IPS DF 6.9 (cell line): ENCODE measurements at regions not wholly inside any gene's neighbourhood (a gene's known extent, or its start where the extent isn't known, plus 50 kb on each side); places are given as distances from the start of the nearest gene placed in this dataset.

Experiments
- DNase-seq: peaks from one replicate; pipeline ENCODE4 v3.0.0-alpha.2; 2013; ENCODE audit warnings: low read depth, low spot score
- H3K27ac ChIP-seq: one replicate; pipeline ENCODE4 v1.5.1; 2013; ENCODE audit warnings: low read length, control low read depth
- H3K27me3 ChIP-seq: 2 replicates; pipeline ENCODE4 v1.6.1; 2013; ENCODE audit warnings: mild to moderate bottlenecking, low read length; ENCODE audit not compliant: control insufficient read depth, insufficient read depth
- H3K36me3 ChIP-seq: 2 replicates; pipeline ENCODE4 v1.6.1; 2013; ENCODE audit warnings: low read length; ENCODE audit not compliant: control insufficient read depth, insufficient read depth
- H3K4me1 ChIP-seq: 2 replicates; pipeline ENCODE4 v1.6.1; 2013; ENCODE audit warnings: low read length; ENCODE audit not compliant: control insufficient read depth, insufficient read depth
- H3K4me3 ChIP-seq: 2 replicates; pipeline ENCODE4 v1.5.1; 2013; ENCODE audit warnings: mild to moderate bottlenecking, low read length
- H3K9me3 ChIP-seq: 2 replicates; pipeline ENCODE4 v1.6.1; 2013; ENCODE audit warnings: low read length, inconsistent platforms; ENCODE audit not compliant: control insufficient read depth, insufficient read depth
- WGBS: extraction: QIAGEN DNeasy Blood & Tissue Kit; methylation state at CpG from one replicate; pipeline ENCODE4 v1.1.7; 2013; ENCODE audit warnings: mixed read lengths, missing lambda C conversion rate; ENCODE audit not compliant: insufficient read length, insufficient coverage; 5-methylcytosine and 5-hydroxymethylcytosine counted together

DNA sequence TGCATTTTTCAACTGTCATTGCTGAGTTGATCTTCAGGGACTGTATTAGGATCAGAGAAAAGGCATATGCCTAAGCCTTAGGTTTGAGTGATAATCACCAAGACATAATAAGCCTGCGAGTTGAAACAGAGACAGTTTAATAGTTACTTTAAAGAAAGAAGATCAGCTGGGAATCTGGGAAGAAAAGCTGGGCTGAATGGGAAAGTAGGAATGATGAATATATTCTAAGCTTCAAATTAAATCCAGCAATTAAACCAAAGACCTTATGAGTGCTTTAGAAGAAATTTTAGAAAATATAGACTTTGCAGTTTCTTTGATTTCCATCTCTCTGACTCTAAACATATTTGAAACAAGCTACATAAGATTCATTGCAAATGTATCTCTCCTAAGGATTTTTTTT is 222.3 kb downstream of the ENC1 start:
- no peak for DNase-seq
- Histone ChIP-seq H3K36me3 (no peaks in the 10 kb centered on the region), H3K4me3 (no peak overlapping the region), H3K4me1 (no peaks in the 10 kb centered on the region), H3K27ac (no peak overlapping the region), H3K27me3 (no peaks in the 10 kb centered on the region), H3K9me3 (no peaks in the 10 kb centered on the region)
- no CpG with 5 or more reads among the region's 1 CpG for WGBS

DNA sequence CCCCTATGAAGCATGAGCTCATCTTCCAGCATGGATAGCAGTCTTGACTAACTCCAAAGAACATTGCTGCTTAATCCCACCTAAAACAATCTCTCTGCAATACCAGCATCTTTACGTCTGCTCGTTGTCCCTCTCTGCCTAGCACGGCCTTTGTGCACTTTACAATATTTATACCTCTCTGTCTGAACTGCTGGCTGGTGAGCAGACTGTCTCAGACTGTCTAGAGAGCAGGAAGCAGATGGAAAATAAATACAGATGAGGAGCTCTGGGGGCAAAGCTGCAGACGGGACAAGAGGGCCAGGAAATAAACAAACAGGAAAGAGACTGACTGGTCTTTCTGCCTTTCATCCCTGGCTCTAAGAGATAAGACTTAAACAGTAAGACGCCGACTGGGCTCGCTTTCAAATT is 224.8 kb downstream of the ENC1 start:
- H3K36me3 ChIP-seq = no peaks in the 10 kb centered on the region
- H3K9me3 ChIP-seq = no peaks in the 10 kb centered on the region
- H3K27me3 ChIP-seq = no peaks in the 10 kb centered on the region
- H3K4me3 ChIP-seq = no peak overlapping the region
- DNase-seq = no peak
- no CpG with 5 or more reads among the region's 7 CpGs for WGBS
- no peak overlapping the region for H3K27ac ChIP-seq
- no peaks in the 10 kb centered on the region; the same call in 1 of the 2 replicates for H3K4me1 ChIP-seq

DNA sequence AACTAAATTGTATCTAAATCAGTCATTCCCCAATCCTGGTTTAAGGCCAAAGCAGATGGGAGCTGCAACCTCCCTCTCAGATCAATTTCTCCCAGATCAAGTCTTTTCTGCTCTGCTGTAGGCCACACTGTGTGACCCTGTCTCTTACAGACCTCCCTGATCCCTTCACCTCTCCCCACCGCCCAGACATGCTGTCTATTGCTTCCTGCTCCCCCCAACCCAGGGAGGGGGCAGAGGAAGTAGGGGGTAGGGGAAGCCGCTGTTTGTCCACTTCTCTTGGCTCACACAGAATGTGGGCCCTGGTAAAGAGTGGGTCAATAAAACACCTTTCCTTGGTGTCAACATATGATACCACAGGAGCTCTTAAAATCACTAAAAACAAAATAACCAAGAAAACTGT is 226.3 kb downstream of the ENC1 start:
- WGBS = no CpG with 5 or more reads among the region's 2 CpGs
- no peak overlapping the region for H3K27ac ChIP-seq
- no peaks in the 10 kb centered on the region for H3K27me3 ChIP-seq
- no peak overlapping the region for H3K4me3 ChIP-seq
- H3K4me1 ChIP-seq = no peaks in the 10 kb centered on the region; the same call in 1 of the 2 replicates
- no peaks in the 10 kb centered on the region for H3K9me3 ChIP-seq
- no peak for DNase-seq
- no peaks in the 10 kb centered on the region for H3K36me3 ChIP-seq

DNA sequence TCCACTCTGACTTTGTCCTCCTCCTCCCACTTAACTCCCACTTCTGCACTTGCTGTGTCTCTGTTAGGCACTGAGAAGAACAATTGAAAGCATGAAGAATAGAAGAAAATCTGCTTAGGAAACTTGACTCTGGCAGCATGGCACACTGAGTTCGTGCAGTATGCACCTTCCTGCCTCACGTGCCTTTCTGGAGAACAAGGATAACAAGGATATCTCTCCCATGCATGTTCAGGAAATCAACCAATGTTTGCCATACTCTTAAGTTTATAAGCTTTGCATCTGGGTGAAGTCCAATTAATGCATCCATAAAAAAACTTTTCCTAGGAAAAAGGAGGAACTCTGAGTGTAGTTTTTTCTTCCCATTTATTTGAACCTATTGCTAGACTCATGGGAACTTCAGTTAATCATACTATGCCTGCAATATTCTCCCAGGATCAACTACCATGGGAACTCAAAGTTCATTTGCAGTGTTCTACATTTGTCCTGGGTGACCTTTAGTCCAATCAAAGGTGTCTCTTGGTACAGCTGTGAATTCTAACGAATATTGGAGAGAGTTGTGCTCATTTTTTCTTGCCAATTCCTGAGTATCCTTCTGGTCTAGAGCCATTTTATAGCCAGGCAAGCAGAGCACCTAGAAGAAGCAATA is 227.0 kb downstream of the ENC1 start:
- H3K4me1 ChIP-seq = no peaks in the 10 kb centered on the region; the same call in 1 of the 2 replicates
- H3K4me3 ChIP-seq = no peak overlapping the region
- WGBS = no CpG with 5 or more reads among the region's 3 CpGs
- DNase-seq = no peak
- H3K27ac ChIP-seq = no peak overlapping the region
- no peaks in the 10 kb centered on the region for H3K36me3 ChIP-seq
- H3K9me3 ChIP-seq = no peaks in the 10 kb centered on the region
- H3K27me3 ChIP-seq = no peaks in the 10 kb centered on the region

DNA sequence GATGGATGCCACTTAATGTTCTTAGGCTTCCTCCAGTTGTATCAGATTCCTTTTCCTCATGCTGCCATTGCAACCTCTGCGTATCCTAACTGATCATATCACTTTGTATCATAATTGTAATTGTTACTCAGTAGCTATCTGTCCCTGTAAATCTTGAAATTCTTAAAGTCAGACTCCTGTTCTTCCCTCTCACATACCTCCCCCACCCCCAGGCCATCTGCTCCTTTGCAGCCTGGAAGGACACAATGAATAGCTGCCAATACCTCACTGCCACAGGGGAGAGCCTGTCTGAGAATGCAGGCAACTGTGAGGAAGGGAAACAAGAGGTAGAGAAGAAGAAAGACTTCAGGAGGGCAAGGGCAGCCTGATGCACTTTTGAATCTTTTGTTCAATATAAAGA is 228.5 kb downstream of the ENC1 start:
- DNase-seq = no peak
- WGBS = no CpG with 5 or more reads among the region's 1 CpG
- no peak overlapping the region for H3K27ac ChIP-seq
- no peaks in the 10 kb centered on the region for H3K36me3 ChIP-seq
- H3K27me3 ChIP-seq = no peaks in the 10 kb centered on the region
- H3K4me1 ChIP-seq = no peaks in the 10 kb centered on the region; the same call in 1 of the 2 replicates
- no peaks in the 10 kb centered on the region for H3K9me3 ChIP-seq
- no peak overlapping the region for H3K4me3 ChIP-seq

DNA sequence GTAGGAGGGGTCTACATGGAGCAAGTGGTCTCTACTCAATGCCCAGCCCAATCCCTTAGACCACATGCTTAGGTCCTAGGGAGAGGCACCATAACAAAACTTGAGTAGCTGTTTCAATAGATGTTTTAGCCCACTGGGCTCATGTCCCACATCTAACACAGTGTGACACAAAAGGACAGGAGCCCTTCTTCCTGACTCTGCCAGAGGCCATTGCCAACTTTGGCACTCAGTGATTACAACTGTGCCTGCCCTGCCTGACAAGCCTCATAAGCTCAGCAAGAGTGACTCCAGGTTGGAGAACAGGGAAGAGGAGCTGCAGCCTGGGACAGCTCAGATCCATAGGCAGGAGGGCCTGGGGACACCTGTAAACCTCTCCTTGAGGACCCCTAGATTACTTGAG is 230.8 kb downstream of the ENC1 start:
- no peaks in the 10 kb centered on the region for H3K9me3 ChIP-seq
- no peaks in the 10 kb centered on the region for H3K27me3 ChIP-seq
- DNase-seq = no peak
- H3K36me3 ChIP-seq = no peaks in the 10 kb centered on the region
- no peak overlapping the region for H3K4me3 ChIP-seq
- no peak overlapping the region for H3K27ac ChIP-seq
- H3K4me1 ChIP-seq = no peaks in the 10 kb centered on the region; the same call in 1 of the 2 replicates

DNA sequence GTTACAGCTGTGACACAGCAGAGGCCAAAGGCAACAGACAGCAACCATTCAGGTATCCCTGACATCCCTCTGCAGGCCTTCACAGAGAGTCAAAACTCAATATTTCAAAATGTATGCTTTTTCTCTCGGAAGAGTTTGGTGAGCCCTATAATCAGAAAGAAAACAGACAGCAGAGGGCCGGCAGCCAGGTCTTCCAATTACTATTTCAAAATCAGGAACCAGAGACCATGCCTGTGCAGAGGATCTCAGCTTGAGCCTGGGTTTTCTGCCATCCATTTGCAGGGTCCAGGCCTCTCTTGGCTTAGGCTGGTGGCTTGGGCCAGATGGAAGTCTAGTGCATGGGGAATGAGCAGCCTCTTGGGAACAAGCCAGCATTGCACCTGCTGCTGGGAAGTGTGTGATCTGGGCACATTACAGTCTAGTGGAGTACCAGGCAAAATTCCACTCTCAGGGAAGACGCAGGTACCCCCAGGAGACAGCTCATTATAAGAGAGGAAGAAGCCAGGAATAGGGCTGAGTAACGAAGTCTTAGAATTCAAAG is 231.3 kb downstream of the ENC1 start:
- Histone ChIP-seq H3K27ac (no peak overlapping the region), H3K9me3 (no peaks in the 10 kb centered on the region), H3K27me3 (no peaks in the 10 kb centered on the region), H3K4me3 (no peak overlapping the region), H3K36me3 (no peaks in the 10 kb centered on the region), H3K4me1 (no peaks in the 10 kb centered on the region; the same call in 1 of the 2 replicates)
- DNase-seq = no peak
- WGBS = no CpG with 5 or more reads among the region's 4 CpGs

DNA sequence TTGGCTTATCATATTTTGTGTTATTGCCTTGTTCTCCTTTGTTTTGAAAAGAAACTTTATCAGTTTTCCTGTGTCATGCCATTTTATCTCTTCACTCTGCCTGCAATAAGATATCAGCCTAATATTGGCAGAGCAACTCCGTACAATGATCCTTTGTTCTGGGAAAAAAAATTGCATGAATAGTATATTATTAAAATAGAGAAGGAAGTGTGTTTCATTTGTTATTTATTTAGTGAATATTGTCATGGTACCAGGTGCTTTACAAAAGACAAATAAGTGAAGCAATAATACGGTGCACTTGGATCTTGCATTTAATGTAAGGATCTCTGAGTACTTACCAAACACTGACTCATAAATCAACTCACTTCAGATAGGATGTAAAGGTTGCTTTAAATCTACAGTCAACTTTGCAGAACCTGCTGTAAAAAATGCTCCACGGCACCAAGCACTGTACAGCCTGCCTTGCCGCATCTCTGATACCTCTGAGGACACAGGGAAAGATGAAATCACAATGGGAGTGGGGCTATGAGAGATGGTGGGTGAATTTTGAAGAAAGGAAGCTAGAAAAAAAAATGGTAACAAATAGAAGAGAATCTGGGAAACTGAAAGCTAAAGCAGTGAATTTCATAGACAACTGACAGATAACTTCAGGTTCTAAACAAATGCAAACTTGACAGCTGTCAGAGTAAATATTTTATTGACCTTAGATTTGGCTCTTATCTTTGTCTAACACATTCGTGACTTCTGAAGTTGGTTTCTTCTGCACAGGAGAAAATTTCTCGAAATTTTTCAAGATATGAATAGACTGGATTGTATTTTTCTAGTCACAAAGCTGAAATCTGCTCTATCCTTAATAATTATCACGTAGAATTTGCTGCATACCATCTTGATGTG is 232.1 kb downstream of the ENC1 start:
- Histone ChIP-seq H3K9me3 (no peaks in the 10 kb centered on the region), H3K4me1 (no peaks in the 10 kb centered on the region; the same call in 1 of the 2 replicates), H3K4me3 (no peak overlapping the region), H3K36me3 (no peaks in the 10 kb centered on the region), H3K27ac (no peak overlapping the region), H3K27me3 (no peaks in the 10 kb centered on the region)
- no CpG with 5 or more reads among the region's 7 CpGs for WGBS
- no peak for DNase-seq

DNA sequence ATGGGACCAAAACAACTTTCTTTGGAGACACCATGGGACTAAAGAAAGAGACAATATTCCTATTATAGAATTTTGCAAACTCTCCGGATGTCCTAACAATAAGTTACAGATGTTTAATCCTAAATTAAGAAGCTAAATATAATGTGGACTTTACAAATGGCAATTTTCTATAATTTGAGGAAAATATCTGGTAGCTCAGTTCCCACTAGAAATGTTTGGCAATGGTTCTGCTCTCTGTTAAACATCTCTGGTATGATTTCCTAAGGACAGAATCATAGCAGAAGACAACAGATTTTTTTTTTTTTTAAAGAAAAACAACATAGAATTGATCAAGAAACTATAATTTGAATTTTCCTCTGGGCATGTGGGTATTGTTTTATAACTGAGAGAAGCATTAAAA is 232.8 kb downstream of the ENC1 start:
- no peak for DNase-seq
- Histone ChIP-seq H3K9me3 (no peaks in the 10 kb centered on the region), H3K36me3 (no peaks in the 10 kb centered on the region), H3K4me1 (no peaks in the 10 kb centered on the region; the same call in 1 of the 2 replicates), H3K4me3 (no peak overlapping the region), H3K27me3 (no peaks in the 10 kb centered on the region), H3K27ac (no peak overlapping the region)
- WGBS = no CpG with 5 or more reads among the region's 1 CpG

DNA sequence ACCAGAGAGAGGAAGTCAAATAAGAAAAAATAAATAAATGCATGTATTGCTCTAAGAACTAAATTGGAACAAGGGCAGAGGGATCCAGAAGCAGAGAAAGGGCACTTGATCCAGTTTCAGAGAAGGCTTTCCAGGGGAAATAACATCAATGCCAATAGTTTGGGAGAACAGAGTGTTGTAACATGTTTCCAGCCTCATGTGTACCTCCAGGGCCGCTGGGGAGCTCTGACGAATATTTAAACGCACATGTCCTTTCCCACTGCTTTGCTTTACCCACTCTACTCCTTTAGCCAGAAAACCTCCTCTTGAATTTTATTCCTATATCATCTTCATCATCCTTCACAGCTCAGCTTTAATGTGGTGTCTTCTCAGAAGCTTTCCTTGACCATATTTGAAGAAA is 233.7 kb downstream of the ENC1 start:
- Histone ChIP-seq H3K4me1 (no peaks in the 10 kb centered on the region; the same call in 1 of the 2 replicates), H3K27me3 (no peaks in the 10 kb centered on the region)
- no CpG with 5 or more reads among the region's 3 CpGs for WGBS

More for the DNA sequence above, 233.7 kb downstream of the ENC1 start:
- H3K27ac ChIP-seq = no peak overlapping the region
- no peaks in the 10 kb centered on the region for H3K9me3 ChIP-seq
- H3K36me3 ChIP-seq = no peaks in the 10 kb centered on the region
- no peak overlapping the region for H3K4me3 ChIP-seq
- DNase-seq = no peak
